CD14-positive monocyte (primary cell): ENCODE measurements at regions not wholly inside any gene's neighbourhood (a gene's known extent, or its start where the extent isn't known, plus 50 kb on each side); places are given as distances from the start of the nearest gene placed in this dataset.

Experiments
- DNase-seq, 3 donors: peaks; one replicate each; pipeline ENCODE4 v3.0.0-alpha.2; 2011 to 2022
- H2AFZ ChIP-seq: 2 replicates; pipeline ENCODE4 v1.6.0; 2012; ENCODE audit warnings: mild to moderate bottlenecking, low read depth, low read length, inconsistent platforms; ENCODE audit not compliant: insufficient read depth, poor library complexity, severe bottlenecking
- H3K27ac ChIP-seq, 2 donors: 1 replicate in 1 of 2; 2 replicates in 1 of 2; pipeline ENCODE4 v1.5.1; 2012 to 2013; ENCODE audit warnings: low read length in 2 of 2, control low read depth in 1 of 2, inconsistent platforms in 1 of 2, low read depth in 1 of 2, mild to moderate bottlenecking in 1 of 2
- H3K27me3 ChIP-seq, 2 donors: one replicate each; pipeline versions ENCODE4 v1.6.0 to v1.6.1; 2011 to 2013; ENCODE audit warnings: low read length in 2 of 2; ENCODE audit not compliant: control insufficient read depth in 2 of 2, insufficient read depth in 2 of 2
- H3K36me3 ChIP-seq, 2 donors: replicated peaks in 1 of 2; 1 replicate in 1 of 2; 2 replicates in 1 of 2; pipeline versions ENCODE4 v1.5.1 to v1.6.1; 2012 to 2013; ENCODE audit warnings: low read length in 2 of 2, control low read depth in 1 of 2, inconsistent platforms in 1 of 2, mild to moderate bottlenecking in 1 of 2; ENCODE audit not compliant: insufficient read depth in 2 of 2, control insufficient read depth in 1 of 2
- H3K4me1 ChIP-seq, 2 donors: 1 replicate in 1 of 2; 2 replicates in 1 of 2; pipeline versions ENCODE4 v1.5.1 to v1.6.1; 2012 to 2013; ENCODE audit warnings: low read length in 2 of 2, control low read depth in 1 of 2, inconsistent platforms in 1 of 2, mild to moderate bottlenecking in 1 of 2, moderate library complexity in 1 of 2; ENCODE audit not compliant: insufficient read depth in 2 of 2, control insufficient read depth in 1 of 2
- H3K4me2 ChIP-seq: replicated peaks from 2 replicates; pipeline ENCODE3; 2012; ENCODE audit warnings: low read length, moderate library complexity, mild to moderate bottlenecking; ENCODE audit not compliant: poor library complexity, severe bottlenecking; ENCODE audit errors: extremely low read depth
- H3K4me3 ChIP-seq, 3 experiments: fragments of 200-600 bp in 1 of 3; sonication (generic) in 1 of 3; replicated peaks in 1 of 3; 1 replicate in 2 of 3; 2 replicates in 1 of 3; pipeline ENCODE4 v1.5.1; 2011 to 2013; ENCODE audit warnings: low read length in 3 of 3, mild to moderate bottlenecking in 3 of 3, control low read depth in 2 of 3, low read depth in 2 of 3, inconsistent platforms in 1 of 3, moderate library complexity in 1 of 3
- H3K79me2 ChIP-seq: 2 replicates; pipeline ENCODE4 v1.6.0; 2012; ENCODE audit warnings: mild to moderate bottlenecking, control low read depth, inconsistent platforms, low read length, moderate library complexity; ENCODE audit not compliant: insufficient read depth
- H3K9ac ChIP-seq: 2 replicates; pipeline ENCODE4 v1.6.0; 2017; ENCODE audit warnings: low read length, mild to moderate bottlenecking; ENCODE audit not compliant: insufficient read depth, poor library complexity, severe bottlenecking
- H3K9me3 ChIP-seq, 2 donors: replicated peaks in 1 of 2; 1 replicate in 1 of 2; 2 replicates in 1 of 2; pipeline versions ENCODE4 v1.5.1 to v1.6.1; 2012 to 2013; ENCODE audit warnings: low read length in 2 of 2, control low read depth in 1 of 2; ENCODE audit not compliant: control insufficient read depth in 1 of 2, insufficient read depth in 1 of 2
- H4K20me1 ChIP-seq: 2 replicates; pipeline ENCODE4 v1.6.0; 2012; ENCODE audit warnings: mild to moderate bottlenecking, low read length, control low read depth, moderate library complexity; ENCODE audit not compliant: insufficient read depth
- H3K27ac Mint-ChIP-seq, 7 donors: one replicate each; pipeline ENCODE4 v1.8.0; 2020; ENCODE audit warnings: mild to moderate bottlenecking in 7 of 7, mixed read lengths in 7 of 7, moderate library complexity in 6 of 7, inconsistent platforms in 2 of 7
- H3K27me3 Mint-ChIP-seq, 3 donors: one replicate each; pipeline ENCODE4 v1.8.0; 2021 to 2022; ENCODE audit warnings: low read depth in 3 of 3, mild to moderate bottlenecking in 3 of 3, mixed read lengths in 3 of 3, moderate library complexity in 3 of 3, inconsistent platforms in 1 of 3
- H3K36me3 Mint-ChIP-seq, 2 donors: one replicate each; pipeline ENCODE4 v1.8.0; 2020; ENCODE audit warnings: mixed read lengths in 2 of 2, inconsistent platforms in 1 of 2, mild to moderate bottlenecking in 1 of 2
- H3K4me1 Mint-ChIP-seq: one replicate; pipeline ENCODE4 v1.8.0; 2020; ENCODE audit warnings: mild to moderate bottlenecking, mixed read lengths
- H3K4me3 Mint-ChIP-seq, 2 donors: one replicate each; pipeline ENCODE4 v1.8.0; 2020; ENCODE audit warnings: mild to moderate bottlenecking in 2 of 2, mixed read lengths in 2 of 2, moderate library complexity in 1 of 2
- H3K9me3 Mint-ChIP-seq, 7 donors: one replicate each; pipeline ENCODE4 v1.8.0; 2020 to 2022; ENCODE audit warnings: mixed read lengths in 7 of 7, mild to moderate bottlenecking in 6 of 7, moderate library complexity in 6 of 7, inconsistent platforms in 2 of 7
- CTCF ChIP-seq: fragments of 200-600 bp; IDR thresholded peaks from one replicate; pipeline ENCODE4 v1.8.0; 2022; ENCODE audit warnings: antibody characterized with exemption, mild to moderate bottlenecking
- WGBS: methylation state at CpG from one replicate; pipeline ENCODE4 v1.1.5; 2013; ENCODE audit warnings: missing lambda C conversion rate; ENCODE audit not compliant: insufficient coverage; 5-methylcytosine and 5-hydroxymethylcytosine counted together
- intact Hi-C, 2 donors: fragments of 100-400 bp; cut with micrococcal nuclease; formaldehyde crosslinking; loops; one replicate each; pipeline versions ENCODE4 v1.15.0 to v1.15.1; 2023

- H3K36me3 ChIP-seq: no peaks in the 10 kb centered on the region
- no peak overlapping the region for H3K27ac Mint-ChIP-seq
- H3K4me3 Mint-ChIP-seq: no peak overlapping the region
- 20% methylated on average over 1 of the region's 6 CpGs for WGBS
- no peak overlapping the region for H3K4me2 ChIP-seq
- no peaks in the 10 kb centered on the region for H3K36me3 Mint-ChIP-seq
- no peak overlapping the region for H3K9ac ChIP-seq
- H3K79me2 ChIP-seq: no peaks in the 10 kb centered on the region
- no peak overlapping the region for H3K27ac ChIP-seq
- H3K9me3 ChIP-seq: peaks cover 0 to 5% of the 10 kb centered on the region in 2 donors
- H3K4me1 ChIP-seq: no peaks in the 10 kb centered on the region
- no peak for TF ChIP-seq CTCF
- intact Hi-C loops: no loop called here
- no peaks in the 10 kb centered on the region for H3K4me1 Mint-ChIP-seq
- H3K27me3 Mint-ChIP-seq: no peaks in the 10 kb centered on the region
- no peaks in the 10 kb centered on the region for H4K20me1 ChIP-seq
- H3K4me3 ChIP-seq: no peak overlapping the region
- H2AFZ ChIP-seq: no peak overlapping the region
- DNase-seq: no peak
- H3K27me3 ChIP-seq: no peaks in the 10 kb centered on the region
- peaks cover 0 to 9% (median 3%) of the 10 kb centered on the region in 7 donors for H3K9me3 Mint-ChIP-seq
Measured at GRCh38 chr11:133600786-133601185, 68.5 kb upstream of the OPCML start.

- H3K27ac Mint-ChIP-seq: no peak overlapping the region
- Histone ChIP-seq H4K20me1 (no peaks in the 10 kb centered on the region), H3K36me3 (no peaks in the 10 kb centered on the region), H3K9me3 (peaks cover 0 to 8% of the 10 kb centered on the region in 2 donors), H3K27ac (no peak overlapping the region), H3K4me3 (no peak overlapping the region), H2AFZ (no peak overlapping the region), H3K79me2 (no peaks in the 10 kb centered on the region), H3K9ac (no peak overlapping the region), H3K4me2 (no peak overlapping the region), H3K4me1 (no peaks in the 10 kb centered on the region), H3K27me3 (no peaks in the 10 kb centered on the region)
- DNase-seq: no peak
- H3K4me1 Mint-ChIP-seq: no peaks in the 10 kb centered on the region
- H3K9me3 Mint-ChIP-seq: peaks cover 0 to 9% (median 3%) of the 10 kb centered on the region in 7 donors
- no peak for TF ChIP-seq CTCF
- no CpG with 5 or more reads among the region's 5 CpGs for WGBS
- no peaks in the 10 kb centered on the region for H3K36me3 Mint-ChIP-seq
- intact Hi-C loops: no loop called here
- H3K4me3 Mint-ChIP-seq: no peak overlapping the region
- no peaks in the 10 kb centered on the region for H3K27me3 Mint-ChIP-seq
Measured at GRCh38 chr11:133600306-133600705, 68.0 kb upstream of the OPCML start.
